Heart right ventricle (tissue), 16 donors: ENCODE measurements at regions not wholly inside any gene's neighbourhood (a gene's known extent, or its start where the extent isn't known, plus 50 kb on each side); places are given as distances from the start of the nearest gene placed in this dataset.

Source experiments
- ATAC-seq, 8 donors: fragments of 200-7000 bp; cut with Tn5 transposase; one replicate each; pipeline ENCODE4 v1.9.1; 2020; ENCODE audit warnings: mild to moderate bottlenecking in 8 of 8, moderate library complexity in 8 of 8, moderate number of reproducible peaks in 1 of 8
- DNase-seq, 2 donors: peaks; one replicate each; pipeline ENCODE4 v3.0.0-alpha.2; 2020
- H3K27ac ChIP-seq, 10 donors: fragments of 200-600 bp; sonication (generic) in 2 of 10; one replicate each; pipeline versions ENCODE4 v1.5.0 to v1.8.0; 2020 to 2022; ENCODE audit warnings: mild to moderate bottlenecking in 3 of 10
- H3K27me3 ChIP-seq, 7 donors: fragments of 200-600 bp; one replicate each; pipeline ENCODE4 v1.8.0; 2021 to 2022; ENCODE audit warnings: mild to moderate bottlenecking in 2 of 7
- H3K36me3 ChIP-seq, 9 donors: fragments of 200-600 bp; sonication (generic) in 1 of 9; one replicate each; pipeline versions ENCODE4 v1.5.0 to v1.8.0; 2020 to 2022; ENCODE audit warnings: mild to moderate bottlenecking in 2 of 9
- H3K4me1 ChIP-seq, 9 donors: fragments of 200-600 bp; sonication (generic) in 1 of 9; one replicate each; pipeline versions ENCODE4 v1.5.0 to v1.8.0; 2020 to 2022; ENCODE audit warnings: mild to moderate bottlenecking in 4 of 9
- H3K4me3 ChIP-seq, 10 donors: fragments of 200-600 bp; sonication (generic) in 2 of 10; one replicate each; pipeline versions ENCODE4 v1.5.0 to v1.8.0; 2020 to 2022; ENCODE audit warnings: mild to moderate bottlenecking in 7 of 10, moderate library complexity in 2 of 10
- H3K9me3 ChIP-seq, 11 donors: fragments of 200-600 bp in 10 of 11; sonication (generic) in 2 of 11; one replicate each; pipeline versions ENCODE4 v1.5.0 to v1.8.0; 2013 to 2022; ENCODE audit warnings: mild to moderate bottlenecking in 2 of 11, control low read depth in 1 of 11, moderate library complexity in 1 of 11
- WGBS, 2 donors: extraction: QIAGEN DNeasy Blood & Tissue Kit; methylation state at CpG; one replicate each; pipeline ENCODE4 v1.1.7; 2013; ENCODE audit warnings: inconsistent platforms in 1 of 2; 5-methylcytosine and 5-hydroxymethylcytosine counted together
- intact Hi-C, 10 donors: fragments of 100-400 bp; cut with DNase I; formaldehyde crosslinking; loops; one replicate each; pipeline versions ENCODE4 v1.11.1 to v1.14.2; 2022
- TF ChIP-seq, protein P1 (sequence below), 9 donors: fragments of 200-600 bp; sonication (generic) in 2 of 9; IDR thresholded peaks; one replicate each; pipeline versions ENCODE4 v1.5.0 to v1.8.0; 2021 to 2022; ENCODE audit warnings: antibody characterized with exemption in 9 of 9, mild to moderate bottlenecking in 5 of 9, moderate library complexity in 1 of 9
- donor health status: Arrhythmogenic right ventricular cardiomyopathy.
- donor health status: ischemic (EF 13 %, LVEDD 7.1; RV severe dilation, severe dysfunction).
- donor health status: healthy with polysubstance abuse.
- donor health status: DM: no; HTN: yes; CAD: no.
- donor health status: DM: no; HTN: no; CAD: no.
- donor health status: ischemic (EF 25% LVEDD 6.9; RV normal size, moderate dysfunction).
- donor health status: ischemic (EF 25% LVEDD 5.7; RV mildly dilated, moderate dysfunction).
- donor health status: healthy.
- donor health status: DM: yes; HTN: yes; CAD: no.
- donor health status: Ischemic cardiomyopathy.
- donor health status: ischemic (EF 35%, LVEDD 5.7; RV mildly dilated, moderate dysfunction).
- donor health status: nonischemic (EF 11% LVEDD 7.7; RV severe dilation, severe dysfunction).
- donor health status: DM: yes; HTN: yes; CAD: no.
- donor health status: PGD.
- donor health status: ischemic (EF 29% LVEDD 5.4; RV normal size, mild dysfunction).
- donor health status: nonischemic (EF 23%, LVEDD 6.1; RV moderate dilation, normal function).

DNA sequence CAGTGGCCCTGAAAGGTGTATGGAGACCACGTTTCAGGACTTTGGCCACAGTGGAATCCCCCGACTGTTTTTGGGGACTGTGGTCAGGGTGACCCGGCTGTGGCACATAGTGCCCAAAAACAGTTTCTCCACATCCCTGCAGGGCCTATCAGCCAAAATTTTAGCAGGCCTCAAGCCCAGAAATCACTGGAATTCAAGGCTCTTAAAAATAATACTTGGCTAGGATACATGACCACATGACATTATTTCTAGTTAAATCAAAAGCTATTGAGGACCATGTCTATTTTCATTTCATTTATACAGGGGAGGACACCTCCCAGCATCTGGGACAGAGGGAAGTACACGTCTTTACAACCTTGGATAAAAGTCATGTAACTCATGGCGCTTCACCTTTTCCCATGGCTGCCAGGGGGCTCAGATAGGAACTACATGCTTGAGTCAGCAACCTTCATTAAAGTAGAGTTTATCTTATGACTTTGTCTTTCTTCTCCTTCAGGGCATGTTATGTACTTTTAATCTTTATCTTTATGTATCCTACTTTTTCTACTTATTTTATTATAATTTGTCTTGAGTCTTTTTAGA, 70.8 kb upstream of the CD93 start:
- 85 to 96% methylated on average over 5 of the region's 5 CpGs for WGBS, 2 donors
- ATAC-seq (no peak), DNase-seq (no peak)
- TF ChIP-seq, protein P1, sequence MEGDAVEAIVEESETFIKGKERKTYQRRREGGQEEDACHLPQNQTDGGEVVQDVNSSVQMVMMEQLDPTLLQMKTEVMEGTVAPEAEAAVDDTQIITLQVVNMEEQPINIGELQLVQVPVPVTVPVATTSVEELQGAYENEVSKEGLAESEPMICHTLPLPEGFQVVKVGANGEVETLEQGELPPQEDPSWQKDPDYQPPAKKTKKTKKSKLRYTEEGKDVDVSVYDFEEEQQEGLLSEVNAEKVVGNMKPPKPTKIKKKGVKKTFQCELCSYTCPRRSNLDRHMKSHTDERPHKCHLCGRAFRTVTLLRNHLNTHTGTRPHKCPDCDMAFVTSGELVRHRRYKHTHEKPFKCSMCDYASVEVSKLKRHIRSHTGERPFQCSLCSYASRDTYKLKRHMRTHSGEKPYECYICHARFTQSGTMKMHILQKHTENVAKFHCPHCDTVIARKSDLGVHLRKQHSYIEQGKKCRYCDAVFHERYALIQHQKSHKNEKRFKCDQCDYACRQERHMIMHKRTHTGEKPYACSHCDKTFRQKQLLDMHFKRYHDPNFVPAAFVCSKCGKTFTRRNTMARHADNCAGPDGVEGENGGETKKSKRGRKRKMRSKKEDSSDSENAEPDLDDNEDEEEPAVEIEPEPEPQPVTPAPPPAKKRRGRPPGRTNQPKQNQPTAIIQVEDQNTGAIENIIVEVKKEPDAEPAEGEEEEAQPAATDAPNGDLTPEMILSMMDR (IDR thresholded peaks at IDR 0.05) = no peak
- Histone ChIP-seq H3K9me3 (no peaks in the 10 kb centered on the region), H3K27ac (peak overlapping the region in 5 of 10 donors; percentile 12 to 83 (median 44)), H3K4me3 (no peak overlapping the region), H3K4me1 (peaks cover 20 to 97% (median 63%) of the 10 kb centered on the region in 9 donors), H3K27me3 (no peaks in the 10 kb centered on the region), H3K36me3 (no peaks in the 10 kb centered on the region)
- intact Hi-C loops = no loop called here

DNA sequence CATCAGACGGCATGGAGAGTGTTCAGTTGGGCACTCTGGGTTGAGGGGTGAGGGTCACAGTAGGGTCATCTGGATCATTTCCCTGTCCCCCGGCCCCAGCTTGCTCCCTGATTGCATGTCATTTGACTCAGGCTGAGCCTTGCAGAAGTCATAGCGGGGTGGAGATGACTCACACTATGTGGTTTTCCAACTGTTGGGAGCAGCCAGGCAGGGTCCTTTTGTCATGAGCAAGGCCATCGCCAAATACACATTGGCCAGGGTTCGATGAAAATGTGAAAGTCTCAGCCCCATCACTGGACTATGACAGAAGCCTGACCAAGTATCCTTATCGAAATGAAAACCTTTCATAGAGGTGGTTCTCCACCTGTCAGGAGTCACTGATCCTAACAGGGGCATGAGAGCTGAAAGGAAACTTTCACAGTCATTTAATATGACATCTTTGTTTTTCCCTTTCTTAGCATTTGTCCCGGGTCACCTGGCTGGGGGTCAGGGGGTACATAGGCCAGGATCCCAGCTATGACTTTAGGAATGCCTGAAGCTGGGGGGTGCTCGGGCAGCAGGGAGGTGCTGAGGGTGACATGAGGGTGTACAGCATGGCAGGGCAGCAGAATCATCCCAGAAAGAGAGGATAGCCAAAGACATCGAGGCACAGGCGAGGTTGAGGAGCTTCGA, 70.2 kb upstream of the CD93 start:
- 91% methylated on average over 11 of the region's 11 CpGs for WGBS, 2 donors
- no peaks in the 10 kb centered on the region for H3K9me3 ChIP-seq
- H3K27me3 ChIP-seq = no peaks in the 10 kb centered on the region
- no peak overlapping the region for H3K4me3 ChIP-seq
- DNase-seq (no peak), ATAC-seq (peak in 1 of 8 donors; percentile 21)
- H3K36me3 ChIP-seq = no peaks in the 10 kb centered on the region
- intact Hi-C loops = no loop called here
- H3K27ac ChIP-seq = peak overlapping the region in 5 of 10 donors; percentile 12 to 83 (median 44)
- TF ChIP-seq, protein P1 (IDR thresholded peaks at IDR 0.05) = no peak
- peaks cover 15 to 97% (median 63%) of the 10 kb centered on the region in 9 donors for H3K4me1 ChIP-seq

DNA sequence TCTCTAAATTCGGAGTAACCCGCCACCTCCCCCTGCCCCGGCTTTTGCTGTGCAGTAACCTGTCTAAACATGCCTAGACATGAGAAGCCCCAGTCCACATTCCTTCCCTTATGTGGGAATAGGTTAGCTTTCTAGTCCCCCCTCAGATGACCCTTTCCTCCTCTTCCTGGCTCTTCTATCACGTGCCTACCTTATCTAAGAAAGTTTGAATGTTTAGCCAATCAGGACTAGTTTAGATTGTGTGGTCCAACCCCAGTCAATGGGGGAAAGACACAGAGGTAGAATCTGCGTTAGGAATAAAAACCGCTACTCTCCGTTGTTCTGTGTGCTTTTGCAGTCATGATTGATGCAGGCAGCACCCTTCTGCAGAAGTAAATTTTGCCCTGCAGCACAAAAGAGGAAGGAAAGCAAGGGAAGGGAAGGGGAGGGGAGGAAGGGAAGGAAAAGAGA, 69.0 kb upstream of the CD93 start:
- Histone ChIP-seq H3K9me3 (no peaks in the 10 kb centered on the region), H3K27ac (peak overlapping the region in 4 of 10 donors; percentile 15 to 89 (median 54)), H3K4me1 (peaks cover 13 to 97% (median 63%) of the 10 kb centered on the region in 9 donors), H3K27me3 (no peaks in the 10 kb centered on the region), H3K4me3 (no peak overlapping the region), H3K36me3 (no peaks in the 10 kb centered on the region)
- DNase-seq (no peak), ATAC-seq (no peak)
- intact Hi-C loops = no loop called here
- 74 to 84% methylated on average over 7 of the region's 7 CpGs for WGBS, 2 donors
- TF ChIP-seq, protein P1 (IDR thresholded peaks at IDR 0.05) = no peak

DNA sequence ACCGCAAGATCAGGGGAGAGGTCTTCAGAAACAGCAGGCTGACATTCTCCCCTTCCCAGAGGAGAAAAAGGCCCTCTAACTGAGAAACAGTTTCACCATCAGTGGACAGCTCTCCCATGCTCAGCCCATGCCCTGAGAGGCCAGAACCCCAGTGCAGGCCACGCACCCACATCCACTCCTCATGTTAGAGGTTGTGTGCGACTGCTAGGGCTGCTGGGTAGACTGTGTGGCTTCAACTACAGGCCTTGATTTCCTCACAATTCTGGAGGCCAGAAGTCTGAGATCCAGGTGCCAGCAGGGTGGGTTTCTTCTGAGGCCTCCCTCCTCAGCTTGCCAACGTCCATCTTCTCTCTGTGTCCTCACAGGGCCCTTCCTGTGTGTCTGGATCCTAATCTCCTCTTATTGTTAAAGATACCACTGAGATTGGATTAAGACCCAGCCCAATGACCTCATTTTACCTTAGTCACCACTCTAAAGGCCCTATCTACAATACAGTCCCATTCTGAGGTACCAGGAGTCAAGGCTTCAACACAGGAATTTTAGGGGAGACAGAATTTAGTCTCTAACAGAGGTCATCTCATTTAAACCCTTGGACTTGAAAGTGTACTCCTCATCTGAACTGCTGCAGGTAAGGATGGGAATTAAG, 67.7 kb upstream of the CD93 start:
- H3K27me3 ChIP-seq = no peaks in the 10 kb centered on the region
- H3K36me3 ChIP-seq = no peaks in the 10 kb centered on the region
- H3K27ac ChIP-seq = peak overlapping the region in 7 of 10 donors; percentile 15 to 89 (median 72)
- H3K4me3 ChIP-seq = no peak overlapping the region
- DNase-seq (no peak), ATAC-seq (no peak)
- 79 to 90% methylated on average over 4 of the region's 4 CpGs for WGBS, 2 donors
- intact Hi-C loops = no loop called here
- H3K9me3 ChIP-seq = no peaks in the 10 kb centered on the region
- H3K4me1 ChIP-seq = peaks cover 13 to 95% (median 57%) of the 10 kb centered on the region in 9 donors
- TF ChIP-seq, protein P1 (IDR thresholded peaks at IDR 0.05) = no peak
